GM23338 (cell line): ENCODE measurements at regions not wholly inside any gene's neighbourhood (a gene's known extent, or its start where the extent isn't known, plus 50 kb on each side); places are given as distances from the start of the nearest gene placed in this dataset.

Source experiments
- ATAC-seq: fragments of 200-7000 bp; cut with Tn5 transposase; 3 replicates; pipeline ENCODE4 v1.9.1; 2020
- DNase-seq: peaks from one replicate; pipeline ENCODE4 v3.0.0-alpha.2; 2015; ENCODE audit warnings: low spot score
- H2AFZ ChIP-seq: fragments of 200-600 bp; sonication (generic); 2 replicates; pipeline ENCODE4 v1.8.0; 2016; ENCODE audit warnings: antibody characterized with exemption, mild to moderate bottlenecking, moderate library complexity
- H3F3A ChIP-seq: fragments of 200-600 bp; sonication (generic); replicated peaks from 2 replicates; pipeline ENCODE4 v1.8.0; 2017; ENCODE audit warnings: antibody characterized with exemption, mixed run types, low read depth
- H3K27ac ChIP-seq: fragments of 200-600 bp; sonication (generic); 2 replicates; pipeline ENCODE4 v1.6.1; 2016; ENCODE audit warnings: low read depth
- H3K27me3 ChIP-seq: fragments of 200-600 bp; sonication (generic); 2 replicates; pipeline ENCODE4 v1.8.0; 2016; ENCODE audit warnings: mild to moderate bottlenecking, mixed run types, moderate library complexity; ENCODE audit not compliant: insufficient read depth
- H3K36me3 ChIP-seq: fragments of 200-600 bp; sonication (generic); 2 replicates; pipeline ENCODE4 v1.8.0; 2016; ENCODE audit warnings: mild to moderate bottlenecking; ENCODE audit not compliant: insufficient read depth
- H3K4me1 ChIP-seq: fragments of 200-600 bp; sonication (generic); 2 replicates; pipeline ENCODE4 v1.8.0; 2016; ENCODE audit warnings: mild to moderate bottlenecking, moderate library complexity; ENCODE audit not compliant: insufficient read depth
- H3K4me2 ChIP-seq: fragments of 200-600 bp; sonication (generic); 2 replicates; pipeline ENCODE4 v1.7.1; 2017; ENCODE audit warnings: mixed run types
- H3K4me3 ChIP-seq: fragments of 200-600 bp; sonication (generic); 2 replicates; pipeline ENCODE4 v1.6.1; 2016; ENCODE audit warnings: mixed run types
- H3K79me2 ChIP-seq: fragments of 200-600 bp; sonication (generic); replicated peaks from 2 replicates; pipeline ENCODE4 v1.8.0; 2017; ENCODE audit warnings: mild to moderate bottlenecking; ENCODE audit not compliant: insufficient read depth
- H3K9me2 ChIP-seq: fragments of 200-600 bp; sonication (generic); 2 replicates; pipeline ENCODE4 v1.8.0; 2017; ENCODE audit not compliant: insufficient read depth
- H4K20me1 ChIP-seq: fragments of 200-600 bp; sonication (generic); replicated peaks from 2 replicates; pipeline ENCODE4 v1.8.0; 2017; ENCODE audit warnings: mild to moderate bottlenecking; ENCODE audit not compliant: insufficient read depth
- H3K27ac Mint-ChIP-seq: 2 replicates; pipeline ENCODE4 v1.8.0; 2020; ENCODE audit warnings: inconsistent platforms, mild to moderate bottlenecking, moderate library complexity, mixed read lengths
- H3K27me3 Mint-ChIP-seq: 3 replicates; pipeline ENCODE4 v1.8.0; 2022; ENCODE audit warnings: low read depth, mild to moderate bottlenecking, moderate library complexity, mixed read lengths, inconsistent platforms; ENCODE audit not compliant: insufficient read depth, poor library complexity
- H3K36me3 Mint-ChIP-seq: 3 replicates; pipeline ENCODE4 v1.8.0; 2021; ENCODE audit warnings: low read depth, mild to moderate bottlenecking, inconsistent platforms, moderate library complexity, mixed read lengths
- H3K4me1 Mint-ChIP-seq: 3 replicates; pipeline ENCODE4 v1.8.0; 2020; ENCODE audit warnings: mild to moderate bottlenecking, inconsistent platforms, mixed read lengths
- H3K4me3 Mint-ChIP-seq: 3 replicates; pipeline ENCODE4 v1.8.0; 2021; ENCODE audit warnings: moderate library complexity, mild to moderate bottlenecking, inconsistent platforms, mixed read lengths
- H3K9me3 Mint-ChIP-seq: 3 replicates; pipeline ENCODE4 v1.8.0; 2020; ENCODE audit warnings: moderate library complexity, mild to moderate bottlenecking, inconsistent platforms, mixed read lengths
- CREB1 ChIP-seq: fragments of 250-450 bp; sonication (Bioruptor Pico); IDR thresholded peaks from 2 replicates; pipeline ENCODE4 v1.5.0; 2020; ENCODE audit warnings: low read depth, mild to moderate bottlenecking, moderate library complexity
- EZH2 ChIP-seq: fragments of 200-600 bp; sonication (generic); IDR thresholded peaks from one replicate; pipeline ENCODE4 v1.8.0; 2017; ENCODE audit warnings: antibody characterized with exemption, mild to moderate bottlenecking, low read depth; ENCODE audit not compliant: unreplicated experiment
- EZH2phosphoT487 ChIP-seq: fragments of 200-600 bp; sonication (generic); IDR thresholded peaks from one replicate; pipeline ENCODE4 v1.8.1; 2018; ENCODE audit warnings: antibody characterized with exemption; ENCODE audit not compliant: unreplicated experiment
- NANOG ChIP-seq: IDR thresholded peaks from 2 replicates; pipeline ENCODE4 v1.6.1; 2016; ENCODE audit warnings: antibody characterized with exemption, borderline replicate concordance
- STAT1 ChIP-seq: IDR thresholded peaks from one replicate; pipeline ENCODE4 v1.6.1; 2016; ENCODE audit warnings: antibody characterized with exemption; ENCODE audit not compliant: unreplicated experiment
- ZNF114 ChIP-seq: fragments of 250-450 bp; sonication (Bioruptor Pico); IDR thresholded peaks from 2 replicates; pipeline ENCODE4 v1.5.0; 2020; ENCODE audit warnings: mild to moderate bottlenecking, moderate library complexity
- ZNF331 ChIP-seq: fragments of 250-450 bp; sonication (Bioruptor Pico); IDR thresholded peaks from 2 replicates; pipeline ENCODE4 v1.5.0; 2020; ENCODE audit warnings: low read depth, mild to moderate bottlenecking, moderate library complexity
- TF ChIP-seq, protein P1 (sequence below), 2 experiments: fragments of 200-600 bp in 1 of 2; sonication (generic) in 1 of 2; conservative IDR thresholded peaks; 2 replicates each; pipeline versions ENCODE4 v1.5.1 to v1.6.1; 2016 to 2017; ENCODE audit warnings: antibody characterized with exemption in 2 of 2, low read depth in 2 of 2, mild to moderate bottlenecking in 2 of 2, moderate library complexity in 1 of 2
- TF ChIP-seq, protein P2 (sequence below): fragments of 250-450 bp; sonication (Bioruptor Pico); IDR thresholded peaks from 2 replicates; pipeline ENCODE4 v1.5.0; 2020; ENCODE audit warnings: mild to moderate bottlenecking, moderate library complexity

DNA sequence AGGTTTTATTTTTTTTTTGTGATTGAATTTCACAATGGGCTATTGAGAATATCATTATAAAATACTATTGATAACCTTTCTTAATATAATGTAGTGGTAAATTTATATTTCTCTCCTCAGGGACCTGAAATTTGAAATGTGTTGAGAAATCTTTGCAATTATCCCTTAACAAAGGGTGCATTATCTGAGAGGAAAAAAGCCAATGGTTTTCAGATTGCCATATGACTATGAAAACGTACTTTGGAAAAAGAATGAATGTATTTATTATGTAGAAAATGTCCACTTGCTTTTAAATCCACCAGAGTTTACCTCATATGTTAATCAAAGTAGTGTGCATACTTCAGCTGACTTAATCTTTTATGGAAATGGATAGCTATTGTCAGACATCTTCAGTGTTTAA, 441.1 kb downstream of the AMY1C start:
- no peaks in the 10 kb centered on the region for H3K4me1 ChIP-seq
- no peaks in the 10 kb centered on the region for H3K36me3 Mint-ChIP-seq
- H3F3A ChIP-seq = no peaks in the 10 kb centered on the region
- H3K27me3 ChIP-seq = no peaks in the 10 kb centered on the region
- H3K4me1 Mint-ChIP-seq = no peaks in the 10 kb centered on the region
- H2AFZ ChIP-seq = no peak overlapping the region
- H3K27ac Mint-ChIP-seq = no peak overlapping the region
- H4K20me1 ChIP-seq = no peaks in the 10 kb centered on the region
- H3K79me2 ChIP-seq = no peaks in the 10 kb centered on the region
- TF ChIP-seq NANOG (no peak), ZNF331 (CRISPR knock-in tag) (no peak), EZH2 (no peak), ZNF114 (CRISPR knock-in tag) (no peak)
- TF ChIP-seq, protein P1, sequence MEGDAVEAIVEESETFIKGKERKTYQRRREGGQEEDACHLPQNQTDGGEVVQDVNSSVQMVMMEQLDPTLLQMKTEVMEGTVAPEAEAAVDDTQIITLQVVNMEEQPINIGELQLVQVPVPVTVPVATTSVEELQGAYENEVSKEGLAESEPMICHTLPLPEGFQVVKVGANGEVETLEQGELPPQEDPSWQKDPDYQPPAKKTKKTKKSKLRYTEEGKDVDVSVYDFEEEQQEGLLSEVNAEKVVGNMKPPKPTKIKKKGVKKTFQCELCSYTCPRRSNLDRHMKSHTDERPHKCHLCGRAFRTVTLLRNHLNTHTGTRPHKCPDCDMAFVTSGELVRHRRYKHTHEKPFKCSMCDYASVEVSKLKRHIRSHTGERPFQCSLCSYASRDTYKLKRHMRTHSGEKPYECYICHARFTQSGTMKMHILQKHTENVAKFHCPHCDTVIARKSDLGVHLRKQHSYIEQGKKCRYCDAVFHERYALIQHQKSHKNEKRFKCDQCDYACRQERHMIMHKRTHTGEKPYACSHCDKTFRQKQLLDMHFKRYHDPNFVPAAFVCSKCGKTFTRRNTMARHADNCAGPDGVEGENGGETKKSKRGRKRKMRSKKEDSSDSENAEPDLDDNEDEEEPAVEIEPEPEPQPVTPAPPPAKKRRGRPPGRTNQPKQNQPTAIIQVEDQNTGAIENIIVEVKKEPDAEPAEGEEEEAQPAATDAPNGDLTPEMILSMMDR (conservative IDR thresholded peaks at IDR 0.05; ENCODE audit: low read depth in 2 of 2) = no peak
- no peak for ATAC-seq
- H3K36me3 ChIP-seq = no peaks in the 10 kb centered on the region
- DNase-seq = no peak
- H3K27ac ChIP-seq = no peak overlapping the region
- H3K4me3 ChIP-seq = no peak overlapping the region
- H3K4me2 ChIP-seq = no peak overlapping the region
- no peak overlapping the region for H3K4me3 Mint-ChIP-seq
- no peaks in the 10 kb centered on the region for H3K9me3 Mint-ChIP-seq
- peaks cover 2% of the 10 kb centered on the region for H3K27me3 Mint-ChIP-seq
- H3K9me2 ChIP-seq = no peaks in the 10 kb centered on the region

DNA sequence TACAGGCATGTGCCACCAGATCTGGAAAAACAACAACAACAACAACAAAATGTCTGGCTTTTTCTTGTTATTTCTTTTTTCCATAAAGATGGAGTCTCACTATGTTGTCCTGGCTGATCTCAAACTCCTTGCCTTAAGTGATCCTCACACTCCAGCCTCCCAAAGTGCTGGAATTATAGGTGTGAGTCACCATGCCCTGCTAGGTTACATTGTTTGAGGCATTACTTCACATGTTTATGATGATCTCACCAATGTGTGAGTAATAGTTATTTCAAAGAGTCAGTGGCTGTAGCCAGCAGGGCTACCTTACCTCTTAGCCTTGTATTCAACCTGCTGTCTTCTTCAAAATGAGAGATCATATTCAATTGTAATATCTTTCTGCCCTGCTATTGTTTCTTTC, 445.7 kb downstream of the AMY1C start:
- no peak for ATAC-seq
- Mint-ChIP-seq H3K9me3 (no peaks in the 10 kb centered on the region), H3K4me1 (no peaks in the 10 kb centered on the region), H3K27ac (no peak overlapping the region), H3K27me3 (peaks cover 2% of the 10 kb centered on the region), H3K36me3 (no peaks in the 10 kb centered on the region), H3K4me3 (no peak overlapping the region)
- Histone ChIP-seq H3F3A (no peaks in the 10 kb centered on the region), H2AFZ (no peak overlapping the region), H3K4me1 (no peaks in the 10 kb centered on the region), H3K36me3 (no peaks in the 10 kb centered on the region), H3K27me3 (no peaks in the 10 kb centered on the region), H3K4me2 (no peak overlapping the region), H3K79me2 (no peaks in the 10 kb centered on the region), H4K20me1 (no peaks in the 10 kb centered on the region), H3K9me2 (no peaks in the 10 kb centered on the region), H3K4me3 (no peak overlapping the region), H3K27ac (no peak overlapping the region)
- no peak for DNase-seq
- TF ChIP-seq ZNF114 (CRISPR knock-in tag) (no peak), STAT1 (no peak), CREB1 (CRISPR knock-in tag) (no peak), EZH2phosphoT487 (no peak), NANOG (no peak)
- TF ChIP-seq, protein P2, sequence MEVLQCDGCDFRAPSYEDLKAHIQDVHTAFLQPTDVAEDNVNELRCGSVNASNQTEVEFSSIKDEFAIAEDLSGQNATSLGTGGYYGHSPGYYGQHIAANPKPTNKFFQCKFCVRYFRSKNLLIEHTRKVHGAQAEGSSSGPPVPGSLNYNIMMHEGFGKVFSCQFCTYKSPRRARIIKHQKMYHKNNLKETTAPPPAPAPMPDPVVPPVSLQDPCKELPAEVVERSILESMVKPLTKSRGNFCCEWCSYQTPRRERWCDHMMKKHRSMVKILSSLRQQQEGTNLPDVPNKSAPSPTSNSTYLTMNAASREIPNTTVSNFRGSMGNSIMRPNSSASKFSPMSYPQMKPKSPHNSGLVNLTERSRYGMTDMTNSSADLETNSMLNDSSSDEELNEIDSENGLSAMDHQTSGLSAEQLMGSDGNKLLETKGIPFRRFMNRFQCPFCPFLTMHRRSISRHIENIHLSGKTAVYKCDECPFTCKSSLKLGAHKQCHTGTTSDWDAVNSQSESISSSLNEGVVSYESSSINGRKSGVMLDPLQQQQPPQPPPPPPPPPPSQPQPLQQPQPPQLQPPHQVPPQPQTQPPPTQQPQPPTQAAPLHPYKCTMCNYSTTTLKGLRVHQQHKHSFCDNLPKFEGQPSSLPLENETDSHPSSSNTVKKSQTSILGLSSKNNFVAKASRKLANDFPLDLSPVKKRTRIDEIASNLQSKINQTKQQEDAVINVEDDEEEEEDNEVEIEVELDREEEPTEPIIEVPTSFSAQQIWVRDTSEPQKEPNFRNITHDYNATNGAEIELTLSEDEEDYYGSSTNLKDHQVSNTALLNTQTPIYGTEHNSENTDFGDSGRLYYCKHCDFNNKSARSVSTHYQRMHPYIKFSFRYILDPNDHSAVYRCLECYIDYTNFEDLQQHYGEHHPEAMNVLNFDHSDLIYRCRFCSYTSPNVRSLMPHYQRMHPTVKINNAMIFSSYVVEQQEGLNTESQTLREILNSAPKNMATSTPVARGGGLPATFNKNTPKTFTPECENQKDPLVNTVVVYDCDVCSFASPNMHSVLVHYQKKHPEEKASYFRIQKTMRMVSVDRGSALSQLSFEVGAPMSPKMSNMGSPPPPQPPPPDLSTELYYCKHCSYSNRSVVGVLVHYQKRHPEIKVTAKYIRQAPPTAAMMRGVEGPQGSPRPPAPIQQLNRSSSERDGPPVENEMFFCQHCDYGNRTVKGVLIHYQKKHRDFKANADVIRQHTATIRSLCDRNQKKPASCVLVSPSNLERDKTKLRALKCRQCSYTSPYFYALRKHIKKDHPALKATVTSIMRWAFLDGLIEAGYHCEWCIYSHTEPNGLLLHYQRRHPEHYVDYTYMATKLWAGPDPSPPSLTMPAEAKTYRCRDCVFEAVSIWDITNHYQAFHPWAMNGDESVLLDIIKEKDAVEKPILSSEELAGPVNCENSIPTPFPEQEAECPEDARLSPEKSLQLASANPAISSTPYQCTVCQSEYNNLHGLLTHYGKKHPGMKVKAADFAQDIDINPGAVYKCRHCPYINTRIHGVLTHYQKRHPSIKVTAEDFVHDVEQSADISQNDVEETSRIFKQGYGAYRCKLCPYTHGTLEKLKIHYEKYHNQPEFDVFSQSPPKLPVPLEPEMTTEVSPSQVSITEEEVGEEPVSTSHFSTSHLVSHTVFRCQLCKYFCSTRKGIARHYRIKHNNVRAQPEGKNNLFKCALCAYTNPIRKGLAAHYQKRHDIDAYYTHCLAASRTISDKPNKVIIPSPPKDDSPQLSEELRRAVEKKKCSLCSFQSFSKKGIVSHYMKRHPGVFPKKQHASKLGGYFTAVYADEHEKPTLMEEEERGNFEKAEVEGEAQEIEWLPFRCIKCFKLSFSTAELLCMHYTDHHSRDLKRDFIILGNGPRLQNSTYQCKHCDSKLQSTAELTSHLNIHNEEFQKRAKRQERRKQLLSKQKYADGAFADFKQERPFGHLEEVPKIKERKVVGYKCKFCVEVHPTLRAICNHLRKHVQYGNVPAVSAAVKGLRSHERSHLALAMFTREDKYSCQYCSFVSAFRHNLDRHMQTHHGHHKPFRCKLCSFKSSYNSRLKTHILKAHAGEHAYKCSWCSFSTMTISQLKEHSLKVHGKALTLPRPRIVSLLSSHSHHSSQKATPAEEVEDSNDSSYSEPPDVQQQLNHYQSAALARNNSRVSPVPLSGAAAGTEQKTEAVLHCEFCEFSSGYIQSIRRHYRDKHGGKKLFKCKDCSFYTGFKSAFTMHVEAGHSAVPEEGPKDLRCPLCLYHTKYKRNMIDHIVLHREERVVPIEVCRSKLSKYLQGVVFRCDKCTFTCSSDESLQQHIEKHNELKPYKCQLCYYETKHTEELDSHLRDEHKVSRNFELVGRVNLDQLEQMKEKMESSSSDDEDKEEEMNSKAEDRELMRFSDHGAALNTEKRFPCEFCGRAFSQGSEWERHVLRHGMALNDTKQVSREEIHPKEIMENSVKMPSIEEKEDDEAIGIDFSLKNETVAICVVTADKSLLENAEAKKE (CRISPR knock-in tag) = no peak
